K562 (cell line): ENCODE measurements at regions not wholly inside any gene's neighbourhood (a gene's known extent, or its start where the extent isn't known, plus 50 kb on each side); places are given as distances from the start of the nearest gene placed in this dataset.

Experiments used
- ARID2 ChIP-seq: fragments of 450-650 bp; IDR thresholded peaks from 2 replicates; pipeline ENCODE4 v1.6.1; 2017; ENCODE audit warnings: antibody characterized with exemption, mild to moderate bottlenecking
- ARNT ChIP-seq, 2 experiments: fragments of 450-650 bp; IDR thresholded peaks; 2 replicates each; pipeline ENCODE4 v1.6.1; 2016; ENCODE audit warnings: mild to moderate bottlenecking in 1 of 2
- ATF1 ChIP-seq, 2 experiments: fragments of 450-650 bp in 1 of 2; IDR thresholded peaks; 2 replicates each; pipeline ENCODE4 v1.6.1; 2016; ENCODE audit warnings: missing compliant biosample characterization in 1 of 2, missing genetic modification characterization in 1 of 2
- DACH1 ChIP-seq: fragments of 450-650 bp; IDR thresholded peaks from 2 replicates; pipeline ENCODE4 v1.6.1; 2018; ENCODE audit not compliant: partially characterized antibody
- DPF2 ChIP-seq: fragments of 450-650 bp; IDR thresholded peaks from 2 replicates; pipeline ENCODE4 v1.6.1; 2016
- EGR1 ChIP-seq: fragments of 450-650 bp; conservative IDR thresholded peaks from 2 replicates; pipeline ENCODE4 v1.6.1; 2017; ENCODE audit warnings: mild to moderate bottlenecking
- FIP1L1 ChIP-seq: fragments of 200-400 bp; formaldehyde crosslinking; IDR thresholded peaks from 2 replicates; pipeline ENCODE4 v1.6.1; 2018; ENCODE audit warnings: mild to moderate bottlenecking, low read depth, low read length; ENCODE audit not compliant: poor library complexity, severe bottlenecking
- KLF1 ChIP-seq: fragments of 450-650 bp; IDR thresholded peaks from 2 replicates; pipeline ENCODE4 v1.6.1; 2016; ENCODE audit warnings: missing genetic modification characterization, missing compliant biosample characterization
- KLF16 ChIP-seq: IDR thresholded peaks from 2 replicates; pipeline ENCODE4 v1.6.1; 2016; ENCODE audit warnings: antibody characterized with exemption
- NFIX ChIP-seq: fragments of 250-450 bp; sonication (Bioruptor Pico); IDR thresholded peaks from 2 replicates; pipeline ENCODE4 v1.4.0; 2020; ENCODE audit warnings: low read depth, mild to moderate bottlenecking, moderate library complexity
- PBX2 ChIP-seq, 2 experiments: IDR thresholded peaks in 1 of 2; conservative IDR thresholded peaks in 1 of 2; 2 replicates each; pipeline ENCODE4 v1.6.1; 2016; ENCODE audit warnings: low read depth in 2 of 2, mild to moderate bottlenecking in 1 of 2, missing compliant biosample characterization in 1 of 2, missing genetic modification characterization in 1 of 2, moderate library complexity in 1 of 2
- PHB2 ChIP-seq: fragments of 450-650 bp; IDR thresholded peaks from 2 replicates; pipeline ENCODE4 v1.6.1; 2017; ENCODE audit warnings: low read depth
- PHF20 ChIP-seq: fragments of 450-650 bp; IDR thresholded peaks from 2 replicates; pipeline ENCODE4 v1.6.1; 2018; ENCODE audit not compliant: partially characterized antibody
- PKNOX1 ChIP-seq: fragments of 450-650 bp; IDR thresholded peaks from 2 replicates; pipeline ENCODE4 v1.6.1; 2016
- RAD21 ChIP-seq, 2 experiments: fragments of 250-450 bp in 1 of 2; fragments of 450-650 bp in 1 of 2; sonication (Bioruptor Pico) in 1 of 2; formaldehyde crosslinking in 1 of 2; IDR thresholded peaks in 1 of 2; conservative IDR thresholded peaks in 1 of 2; 2 replicates each; pipeline versions ENCODE4 v1.4.0 to v1.8.0; 2020 to 2022; ENCODE audit warnings: mild to moderate bottlenecking in 2 of 2, moderate library complexity in 1 of 2
- SMARCC2 ChIP-seq: fragments of 450-650 bp; IDR thresholded peaks from 2 replicates; pipeline ENCODE4 v1.6.1; 2017; ENCODE audit warnings: antibody characterized with exemption, moderate library complexity, mild to moderate bottlenecking, low read depth
- SPI1 ChIP-seq: IDR thresholded peaks from 2 replicates; pipeline ENCODE4 v1.6.1; 2011; ENCODE audit warnings: low read depth, low read length, control low read depth, borderline replicate concordance
- TAF1 ChIP-seq: IDR thresholded peaks from 2 replicates; pipeline ENCODE4 v1.6.1; 2011; ENCODE audit warnings: mild to moderate bottlenecking, low read length, moderate library complexity; ENCODE audit not compliant: insufficient read depth, control insufficient read depth, severe bottlenecking; ENCODE audit errors: extremely low read depth
- TCF7 ChIP-seq: sonication (generic); IDR thresholded peaks from 2 replicates; pipeline ENCODE4 v1.6.1; 2016; ENCODE audit warnings: antibody characterized with exemption, borderline replicate concordance
- TFAM ChIP-seq: fragments of 250-450 bp; sonication (Bioruptor Pico); conservative IDR thresholded peaks from 2 replicates; pipeline ENCODE4 v1.5.0; 2021; ENCODE audit warnings: mild to moderate bottlenecking, moderate library complexity
- U2AF1 ChIP-seq: fragments of 200-400 bp; formaldehyde crosslinking; optimal IDR thresholded peaks from 2 replicates; pipeline ENCODE3; 2017; ENCODE audit warnings: mild to moderate bottlenecking, low read depth, low read length, moderate library complexity
- ZFP30 ChIP-seq: fragments of 250-450 bp; sonication (Bioruptor Pico); IDR thresholded peaks from 2 replicates; pipeline ENCODE4 v1.8.0; 2022; ENCODE audit warnings: moderate library complexity, mild to moderate bottlenecking, inconsistent platforms, borderline replicate concordance
- ZNF347 ChIP-seq: fragments of 450-650 bp; formaldehyde crosslinking; IDR thresholded peaks from 2 replicates; pipeline ENCODE4 v1.4.0; 2020; ENCODE audit warnings: low read depth, mild to moderate bottlenecking, moderate library complexity
- ZNF707 ChIP-seq: fragments of 250-450 bp; sonication (Bioruptor Pico); conservative IDR thresholded peaks from 2 replicates; pipeline ENCODE4 v1.8.0; 2022; ENCODE audit warnings: inconsistent platforms, mild to moderate bottlenecking, moderate library complexity
- ZNF766 ChIP-seq: fragments of 200-800 bp; sonication (Bioruptor generic); conservative IDR thresholded peaks from 2 replicates; pipeline ENCODE4 v1.6.1; 2016; ENCODE audit warnings: missing genetic modification characterization, missing compliant biosample characterization
- TF ChIP-seq, protein P1 (sequence below): sonication (generic); formaldehyde crosslinking; IDR thresholded peaks from 2 replicates; pipeline ENCODE4 v1.8.0; 2022; ENCODE audit warnings: mild to moderate bottlenecking, missing genetic modification reagents

DNA sequence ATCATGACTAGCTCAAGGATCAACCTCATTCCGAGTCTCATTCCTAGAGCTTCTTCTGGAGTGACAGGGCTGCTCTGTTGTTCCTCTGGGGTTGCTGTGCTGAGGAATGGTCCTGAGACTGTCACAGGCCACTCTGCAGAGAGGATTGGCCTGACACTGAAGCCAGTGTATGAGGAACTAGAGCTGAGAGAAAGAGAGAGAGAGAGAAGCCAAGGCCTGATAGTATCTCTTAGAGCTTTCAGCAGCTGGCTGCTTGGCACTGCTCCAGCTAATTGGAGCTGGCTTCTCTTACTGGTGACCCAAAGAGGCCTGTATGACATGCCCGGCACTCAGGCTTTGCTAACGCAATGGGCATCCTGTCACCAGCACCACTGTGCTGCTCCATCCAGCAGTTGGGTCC lies 73.4 kb upstream of the FLT1 start (continued):
- TF ChIP-seq PBX2 (CRISPR knock-in tag; IDR thresholded peaks at IDR 0.05; ENCODE audit: low read depth) (no peak), PBX2 (tag; conservative IDR thresholded peaks at IDR 0.05; ENCODE audit: low read depth) (peak; percentile 45; the same call in 1 of the 2 replicates), ARID2 (no peak), ZNF707 (CRISPR knock-in tag) (no peak), SMARCC2 (no peak), DACH1 (peak; percentile 90), ZNF766 (CRISPR knock-in tag) (0 out of 2 replicates have a peak, but pooled peaks have one; percentile 44), SPI1 (no peak), FIP1L1 (no peak), TFAM (no peak), EGR1 (no peak), ZFP30 (no peak), KLF1 (tag) (no peak), TCF7 (no peak), ATF1 (CRISPR knock-in tag; IDR thresholded peaks at IDR 0.05) (no peak), ATF1 (tag; IDR thresholded peaks at IDR 0.05) (no peak), ARNT (IDR thresholded peaks at IDR 0.05) (no peak), ZNF347 (CRISPR knock-in tag) (no peak), RAD21 (CRISPR knock-in tag; conservative IDR thresholded peaks at IDR 0.05 in 1 of 2, IDR thresholded peaks at IDR 0.05 in 1 of 2) (peak in 1 of 2 experiments; percentile 20; a peak in 1 of 4 replicates), NFIX (peak; percentile 49; the same call in 1 of the 2 replicates), PHF20 (no peak), KLF16 (no peak), U2AF1 (no peak), DPF2 (peak; percentile 55), TAF1 (no peak), PKNOX1 (peak; percentile 52), PHB2 (no peak)
- TF ChIP-seq, protein P1, sequence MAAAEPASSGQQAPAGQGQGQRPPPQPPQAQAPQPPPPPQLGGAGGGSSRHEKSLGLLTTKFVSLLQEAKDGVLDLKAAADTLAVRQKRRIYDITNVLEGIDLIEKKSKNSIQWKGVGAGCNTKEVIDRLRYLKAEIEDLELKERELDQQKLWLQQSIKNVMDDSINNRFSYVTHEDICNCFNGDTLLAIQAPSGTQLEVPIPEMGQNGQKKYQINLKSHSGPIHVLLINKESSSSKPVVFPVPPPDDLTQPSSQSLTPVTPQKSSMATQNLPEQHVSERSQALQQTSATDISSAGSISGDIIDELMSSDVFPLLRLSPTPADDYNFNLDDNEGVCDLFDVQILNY (CRISPR knock-in tag) = no peak
